ENCODE measurements at regions not wholly inside any gene's neighbourhood (a gene's known extent, or its start where the extent isn't known, plus 50 kb on each side); places are given as distances from the start of the nearest gene placed in this dataset.
A peak's percentile ranks its signal among the peaks of the same experiment; 100 is the strongest.
"Not testable (repeated sequence)": the region's sequence is repeated elsewhere in the genome, so short reads cannot be mapped to it uniquely, and the experiment has no call there.

- DNase-seq (ENCODE audit: low spot score), result no peak
Observed at GRCh38 chr3:191518861-191519260, 57.9 kb downstream of the PYDC2 start.

- DNase-seq (ENCODE audit: low spot score), result no peak
Observed at GRCh38 chr3:191521055-191521454, 60.1 kb downstream of the PYDC2 start.

GRCh38 chr3:191523148-191523547, 62.2 kb downstream of the PYDC2 start:
- peak; percentile 25 for DNase-seq (ENCODE audit: low spot score)

- DNase-seq (ENCODE audit: low spot score), result no peak
Observed at GRCh38 chr3:191528589-191528988, 67.6 kb downstream of the PYDC2 start.

GRCh38 chr3:191529992-191530391, 69.0 kb downstream of the PYDC2 start:
- no peak for DNase-seq (ENCODE audit: low spot score)

- no peak for DNase-seq (ENCODE audit: low spot score)
Observed at GRCh38 chr3:191531434-191531972, 70.5 kb downstream of the PYDC2 start.

GRCh38 chr3:191543018-191543417, 82.1 kb downstream of the PYDC2 start:
- DNase-seq (ENCODE audit: low spot score), result no peak

GRCh38 chr3:191543897-191544296, 82.9 kb downstream of the PYDC2 start:
- DNase-seq (ENCODE audit: low spot score), result no peak

- DNase-seq (ENCODE audit: low spot score), result no peak
Observed at GRCh38 chr3:191549357-191549756, 88.4 kb downstream of the PYDC2 start.

GRCh38 chr3:191555037-191555436, 94.1 kb downstream of the PYDC2 start:
- no peak for DNase-seq (ENCODE audit: low spot score)

- no peak for DNase-seq (ENCODE audit: low spot score)
Observed at GRCh38 chr3:191557322-191557721, 96.4 kb downstream of the PYDC2 start.

GRCh38 chr3:191563722-191564121, 102.8 kb downstream of the PYDC2 start:
- DNase-seq (ENCODE audit: low spot score), result no peak

- no peak for DNase-seq (ENCODE audit: low spot score)
Observed at GRCh38 chr3:191566469-191566868, 105.5 kb downstream of the PYDC2 start.

- DNase-seq (ENCODE audit: low spot score), result no peak
Observed at GRCh38 chr3:191568206-191568605, 107.2 kb downstream of the PYDC2 start.

- no peak for DNase-seq (ENCODE audit: low spot score)
Observed at GRCh38 chr3:191592105-191592504, 131.1 kb downstream of the PYDC2 start.

GRCh38 chr3:191593486-191593885, 132.5 kb downstream of the PYDC2 start:
- no peak for DNase-seq (ENCODE audit: low spot score)

GRCh38 chr3:191615511-191615910, 154.5 kb downstream of the PYDC2 start:
- DNase-seq (ENCODE audit: low spot score), result not testable (repeated sequence)

- no peak for DNase-seq (ENCODE audit: low spot score)
Observed at GRCh38 chr3:191624299-191624698, 163.3 kb downstream of the PYDC2 start.

GRCh38 chr3:191627064-191627463, 166.1 kb downstream of the PYDC2 start:
- no peak for DNase-seq (ENCODE audit: low spot score)

- DNase-seq (ENCODE audit: low spot score), result no peak
Observed at GRCh38 chr3:191628571-191628970, 167.6 kb downstream of the PYDC2 start.

- no peak for DNase-seq (ENCODE audit: low spot score)
Observed at GRCh38 chr3:191631496-191631895, 170.5 kb downstream of the PYDC2 start.

GRCh38 chr3:191634902-191635301, 173.9 kb downstream of the PYDC2 start:
- DNase-seq (ENCODE audit: low spot score), result no peak

GRCh38 chr3:191637611-191638010, 176.6 kb downstream of the PYDC2 start:
- no peak for DNase-seq (ENCODE audit: low spot score)

GRCh38 chr3:191641789-191642188, 180.8 kb downstream of the PYDC2 start:
- DNase-seq (ENCODE audit: low spot score), result no peak

GRCh38 chr3:191644291-191644690, 183.3 kb downstream of the PYDC2 start:
- DNase-seq (ENCODE audit: low spot score), result no peak

Data from D341Med (cell line).